ENCODE measurements at regions not wholly inside any gene's neighbourhood (a gene's known extent, or its start where the extent isn't known, plus 50 kb on each side); places are given as distances from the start of the nearest gene placed in this dataset.

DNA sequence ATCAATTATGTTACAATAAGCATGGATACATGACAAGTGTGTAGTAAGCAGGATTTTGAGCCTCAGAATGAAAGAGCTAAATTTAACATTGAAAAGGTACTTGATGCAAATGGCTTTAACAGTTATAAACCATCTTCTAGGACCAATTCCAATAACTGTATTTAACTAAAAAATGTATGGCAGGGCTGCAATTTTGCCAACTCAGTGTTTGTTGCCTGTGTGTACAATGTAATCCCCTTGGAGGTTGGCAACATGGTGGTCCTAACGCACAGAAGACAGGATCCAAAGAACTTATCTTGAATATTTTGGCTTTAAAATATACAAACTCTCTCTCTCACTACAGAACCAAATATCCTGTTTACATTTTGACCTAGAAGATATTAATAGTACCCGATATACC lies 2314.1 kb downstream of the LRRC4C start:
- no peaks in the 10 kb centered on the region for H3K27me3 ChIP-seq (ENCODE audit: insufficient read depth, low read length)
- FAIRE-seq (no peak), DNase-seq (ENCODE audit: low read depth) (no peak)
- no peak overlapping the region for H3K27ac ChIP-seq (ENCODE audit: low read depth, low read length)
- H3K4me2 ChIP-seq (ENCODE audit: low read length): no peak overlapping the region
- Mint-ChIP-seq H3K27me3 (ENCODE audit: low read depth, unreplicated experiment) (no peaks in the 10 kb centered on the region), H3K36me3 (ENCODE audit: low read depth, unreplicated experiment) (no peaks in the 10 kb centered on the region), H3K4me3 (ENCODE audit: unreplicated experiment) (no peak overlapping the region), H3K4me1 (ENCODE audit: low read depth, unreplicated experiment) (no peaks in the 10 kb centered on the region), H3K27ac (ENCODE audit: unreplicated experiment) (no peak overlapping the region), H3K9me3 (ENCODE audit: unreplicated experiment) (no peaks in the 10 kb centered on the region)
- H2AFZ ChIP-seq (ENCODE audit: low read depth, low read length): no peak overlapping the region
- TF ChIP-seq, protein P1, sequence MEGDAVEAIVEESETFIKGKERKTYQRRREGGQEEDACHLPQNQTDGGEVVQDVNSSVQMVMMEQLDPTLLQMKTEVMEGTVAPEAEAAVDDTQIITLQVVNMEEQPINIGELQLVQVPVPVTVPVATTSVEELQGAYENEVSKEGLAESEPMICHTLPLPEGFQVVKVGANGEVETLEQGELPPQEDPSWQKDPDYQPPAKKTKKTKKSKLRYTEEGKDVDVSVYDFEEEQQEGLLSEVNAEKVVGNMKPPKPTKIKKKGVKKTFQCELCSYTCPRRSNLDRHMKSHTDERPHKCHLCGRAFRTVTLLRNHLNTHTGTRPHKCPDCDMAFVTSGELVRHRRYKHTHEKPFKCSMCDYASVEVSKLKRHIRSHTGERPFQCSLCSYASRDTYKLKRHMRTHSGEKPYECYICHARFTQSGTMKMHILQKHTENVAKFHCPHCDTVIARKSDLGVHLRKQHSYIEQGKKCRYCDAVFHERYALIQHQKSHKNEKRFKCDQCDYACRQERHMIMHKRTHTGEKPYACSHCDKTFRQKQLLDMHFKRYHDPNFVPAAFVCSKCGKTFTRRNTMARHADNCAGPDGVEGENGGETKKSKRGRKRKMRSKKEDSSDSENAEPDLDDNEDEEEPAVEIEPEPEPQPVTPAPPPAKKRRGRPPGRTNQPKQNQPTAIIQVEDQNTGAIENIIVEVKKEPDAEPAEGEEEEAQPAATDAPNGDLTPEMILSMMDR (IDR thresholded peaks at IDR 0.05; ENCODE audit: insufficient read depth, low read depth, low read length): no peak
- TF ChIP-seq EZH2 (IDR thresholded peaks at IDR 0.05; ENCODE audit: insufficient read depth, low read length): no peak
- no peaks in the 10 kb centered on the region for H4K20me1 ChIP-seq (ENCODE audit: insufficient read depth, low read length)
- no peaks in the 10 kb centered on the region for H3K79me2 ChIP-seq (ENCODE audit: insufficient read depth, low read length)
- H3K9ac ChIP-seq (ENCODE audit: low read length): no peak overlapping the region
- peaks cover 2% of the 10 kb centered on the region for H3K9me3 ChIP-seq (ENCODE audit: insufficient read depth, low read depth, low read length)
- no peak overlapping the region for H3K4me3 ChIP-seq (ENCODE audit: insufficient read depth, low read depth, low read length)
- H3K36me3 ChIP-seq (ENCODE audit: insufficient read depth, low read length): no peaks in the 10 kb centered on the region
- no peaks in the 10 kb centered on the region for H3K4me1 ChIP-seq (ENCODE audit: insufficient read depth, low read length)

DNA sequence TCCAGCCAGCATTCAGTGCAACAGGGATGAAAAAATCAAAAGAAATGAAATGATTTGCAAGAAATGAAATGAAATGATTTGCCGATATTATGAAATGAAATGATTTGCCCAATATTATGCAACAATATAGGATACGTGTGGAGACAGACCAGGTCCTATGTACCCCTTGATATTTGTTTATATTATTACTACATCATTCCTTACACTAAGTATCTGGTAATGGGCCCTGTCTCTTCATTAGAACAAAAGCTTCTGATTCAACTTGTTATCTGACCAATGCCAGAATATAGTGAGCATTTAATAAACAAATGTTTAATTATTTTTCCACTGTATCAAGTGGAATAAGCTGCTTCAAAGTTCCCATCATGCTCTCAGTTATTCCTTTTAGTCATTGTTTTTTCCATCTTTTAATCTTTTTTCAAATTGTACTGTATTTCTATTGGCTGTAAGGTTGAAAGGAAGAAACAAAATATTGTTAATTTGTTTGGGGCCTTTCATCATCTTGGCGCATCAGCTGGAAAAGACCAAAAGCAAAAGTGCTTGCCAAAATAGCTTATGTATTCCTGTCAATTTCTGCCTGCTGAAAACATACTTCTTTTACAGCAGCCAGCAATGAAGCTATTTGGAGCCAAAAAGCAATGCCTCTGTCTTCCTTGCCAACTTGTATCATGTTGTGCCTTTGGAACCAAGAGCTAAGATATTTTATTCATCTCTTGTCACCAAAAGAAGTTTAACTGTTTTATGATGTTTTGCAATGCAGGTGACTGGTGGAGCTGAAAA lies 2314.9 kb downstream of the LRRC4C start:
- no peak overlapping the region for H2AFZ ChIP-seq (ENCODE audit: low read depth, low read length)
- no peaks in the 10 kb centered on the region for H3K36me3 Mint-ChIP-seq (ENCODE audit: low read depth, unreplicated experiment)
- no peak for FAIRE-seq

More for the DNA sequence above, 2314.9 kb downstream of the LRRC4C start:
- no peak overlapping the region for H3K4me2 ChIP-seq (ENCODE audit: low read length)
- Mint-ChIP-seq H3K27ac (ENCODE audit: unreplicated experiment) (no peak overlapping the region), H3K4me3 (ENCODE audit: unreplicated experiment) (no peak overlapping the region), H3K9me3 (ENCODE audit: unreplicated experiment) (no peaks in the 10 kb centered on the region), H3K4me1 (ENCODE audit: low read depth, unreplicated experiment) (no peaks in the 10 kb centered on the region), H3K27me3 (ENCODE audit: low read depth, unreplicated experiment) (no peaks in the 10 kb centered on the region)
- no peak overlapping the region for H3K4me3 ChIP-seq (ENCODE audit: insufficient read depth, low read depth, low read length)
- H3K4me1 ChIP-seq (ENCODE audit: insufficient read depth, low read length): no peaks in the 10 kb centered on the region
- H3K9me3 ChIP-seq (ENCODE audit: insufficient read depth, low read depth, low read length): peaks cover 2% of the 10 kb centered on the region
- H4K20me1 ChIP-seq (ENCODE audit: insufficient read depth, low read length): no peaks in the 10 kb centered on the region
- no peaks in the 10 kb centered on the region for H3K27me3 ChIP-seq (ENCODE audit: insufficient read depth, low read length)
- no peaks in the 10 kb centered on the region for H3K79me2 ChIP-seq (ENCODE audit: insufficient read depth, low read length)
- TF ChIP-seq, protein P1 (IDR thresholded peaks at IDR 0.05; ENCODE audit: insufficient read depth, low read depth, low read length): no peak
- TF ChIP-seq EZH2 (IDR thresholded peaks at IDR 0.05; ENCODE audit: insufficient read depth, low read length): no peak
- H3K9ac ChIP-seq (ENCODE audit: low read length): no peak overlapping the region
- no peak overlapping the region for H3K27ac ChIP-seq (ENCODE audit: low read depth, low read length)
- DNase-seq (ENCODE audit: low read depth): no peak
- H3K36me3 ChIP-seq (ENCODE audit: insufficient read depth, low read length): no peaks in the 10 kb centered on the region
